Liver (tissue), 8 donors: ENCODE measurements at regions not wholly inside any gene's neighbourhood (a gene's known extent, or its start where the extent isn't known, plus 50 kb on each side); places are given as distances from the start of the nearest gene placed in this dataset.

Experiments used
- DNase-seq: peaks from one replicate; pipeline ENCODE4 v3.0.0-alpha.2; 2017; ENCODE audit warnings: low spot score
- H3K27ac ChIP-seq, 2 donors: one replicate each; pipeline ENCODE4 v1.7.0; 2013; ENCODE audit warnings: inconsistent platforms in 2 of 2, low read length in 2 of 2, control low read depth in 1 of 2, low read depth in 1 of 2, mild to moderate bottlenecking in 1 of 2
- H3K27me3 ChIP-seq, 4 donors: one replicate each; pipeline versions ENCODE4 v1.6.1 to v1.7.0; 2013; ENCODE audit warnings: low read length in 3 of 4, inconsistent platforms in 1 of 4, mild to moderate bottlenecking in 1 of 4, moderate library complexity in 1 of 4; ENCODE audit not compliant: control insufficient read depth in 4 of 4, insufficient read depth in 4 of 4
- H3K36me3 ChIP-seq, 4 donors: one replicate each; pipeline versions ENCODE4 v1.6.1 to v1.7.0; 2013; ENCODE audit warnings: low read length in 3 of 4, mild to moderate bottlenecking in 3 of 4, low read depth in 1 of 4, moderate library complexity in 1 of 4; ENCODE audit not compliant: control insufficient read depth in 4 of 4, insufficient read depth in 3 of 4
- H3K4me1 ChIP-seq, 4 donors: one replicate each; pipeline versions ENCODE4 v1.6.1 to v1.7.0; 2013; ENCODE audit warnings: low read length in 3 of 4, mild to moderate bottlenecking in 3 of 4, moderate library complexity in 1 of 4; ENCODE audit not compliant: control insufficient read depth in 4 of 4, insufficient read depth in 4 of 4
- H3K4me3 ChIP-seq, 3 donors: one replicate each; pipeline versions ENCODE4 v1.6.1 to v1.7.0; 2013; ENCODE audit warnings: low read length in 3 of 3, control low read depth in 1 of 3, low read depth in 1 of 3, mild to moderate bottlenecking in 1 of 3
- H3K9ac ChIP-seq, 2 donors: one replicate each; pipeline ENCODE4 v1.7.0; 2013; ENCODE audit warnings: low read length in 2 of 2, mild to moderate bottlenecking in 2 of 2, moderate library complexity in 2 of 2, control low read depth in 1 of 2, low read depth in 1 of 2
- H3K9me3 ChIP-seq, 4 donors: one replicate each; pipeline versions ENCODE4 v1.6.1 to v1.7.0; 2013; ENCODE audit warnings: low read length in 3 of 4; ENCODE audit not compliant: control insufficient read depth in 4 of 4
- EGR1 ChIP-seq, 2 donors: IDR thresholded peaks; 2 replicates each; pipeline ENCODE4 v1.6.1; 2016 to 2018; ENCODE audit warnings: antibody characterized with exemption in 2 of 2, low read depth in 2 of 2
- FOXA1 ChIP-seq: IDR thresholded peaks from 2 replicates; pipeline ENCODE4 v1.6.1; 2016; ENCODE audit warnings: antibody characterized with exemption
- FOXA2 ChIP-seq: IDR thresholded peaks from 2 replicates; pipeline ENCODE4 v1.6.1; 2016; ENCODE audit warnings: antibody characterized with exemption
- GABPA ChIP-seq, 2 donors: IDR thresholded peaks in 1 of 2; conservative IDR thresholded peaks in 1 of 2; 2 replicates each; pipeline ENCODE4 v1.6.1; 2016; ENCODE audit warnings: antibody characterized with exemption in 2 of 2, mild to moderate bottlenecking in 1 of 2, moderate library complexity in 1 of 2
- HNF4A ChIP-seq, 2 donors: conservative IDR thresholded peaks; 2 replicates each; pipeline ENCODE4 v1.6.1; 2016; ENCODE audit warnings: antibody characterized with exemption in 2 of 2, mild to moderate bottlenecking in 2 of 2
- JUND ChIP-seq, 2 donors: IDR thresholded peaks; 2 replicates each; pipeline ENCODE4 v1.6.1; 2016; ENCODE audit warnings: antibody characterized with exemption in 2 of 2
- MAX ChIP-seq: IDR thresholded peaks from 2 replicates; pipeline ENCODE4 v1.6.1; 2016; ENCODE audit warnings: antibody characterized with exemption
- NR2F2 ChIP-seq: IDR thresholded peaks from 2 replicates; pipeline ENCODE4 v1.6.1; 2016; ENCODE audit warnings: antibody characterized with exemption
- RAD21 ChIP-seq, 2 donors: IDR thresholded peaks; 2 replicates each; pipeline ENCODE4 v1.6.1; 2016; ENCODE audit warnings: antibody characterized with exemption in 2 of 2, mild to moderate bottlenecking in 2 of 2
- REST ChIP-seq: IDR thresholded peaks from 2 replicates; pipeline ENCODE4 v1.6.1; 2016; ENCODE audit warnings: antibody characterized with exemption, mild to moderate bottlenecking
- RXRA ChIP-seq, 2 donors: IDR thresholded peaks; 2 replicates each; pipeline ENCODE4 v1.6.1; 2017 to 2018; ENCODE audit warnings: antibody characterized with exemption in 2 of 2, mild to moderate bottlenecking in 1 of 2
- SP1 ChIP-seq: IDR thresholded peaks from 2 replicates; pipeline ENCODE4 v1.6.1; 2018; ENCODE audit warnings: antibody characterized with exemption, mild to moderate bottlenecking
- TAF1 ChIP-seq: conservative IDR thresholded peaks from 2 replicates; pipeline ENCODE4 v1.6.1; 2016; ENCODE audit warnings: antibody characterized with exemption, mild to moderate bottlenecking
- YY1 ChIP-seq: IDR thresholded peaks from 2 replicates; pipeline ENCODE4 v1.6.1; 2016; ENCODE audit warnings: antibody characterized with exemption, mild to moderate bottlenecking
- WGBS: extraction: QIAGEN DNeasy Blood & Tissue Kit; methylation state at CpG from one replicate; pipeline ENCODE4 v1.1.7; 2013; 5-methylcytosine and 5-hydroxymethylcytosine counted together
- TF ChIP-seq, protein P1 (sequence below): IDR thresholded peaks from 2 replicates; pipeline ENCODE4 v1.6.1; 2016; ENCODE audit warnings: antibody characterized with exemption
- TF ChIP-seq, protein P2 (sequence below): fragments of 150-350 bp; IDR thresholded peaks from 2 replicates; pipeline ENCODE4 v1.5.1; 2017; ENCODE audit warnings: improper control_type of control experiment, low read depth, low read length; ENCODE audit not compliant: missing input control
- TF ChIP-seq, protein P3 (sequence below): IDR thresholded peaks from 2 replicates; pipeline ENCODE4 v1.6.1; 2016; ENCODE audit warnings: antibody characterized with exemption
- donor health status: healthy.
- donor health status: healthy.
- donor health status: healthy.
- donor health status: healthy.
- donor health status: healthy.

GRCh38 chr11:134503100-134503499 lies 91.1 kb upstream of the B3GAT1 start:
- TF ChIP-seq GABPA (IDR thresholded peaks at IDR 0.05 in 1 of 2, conservative IDR thresholded peaks at IDR 0.05 in 1 of 2) (no peak), MAX (no peak), FOXA1 (no peak), NR2F2 (no peak), JUND (IDR thresholded peaks at IDR 0.05) (no peak), SP1 (no peak), TAF1 (no peak), YY1 (no peak), RAD21 (IDR thresholded peaks at IDR 0.05) (no peak)
- TF ChIP-seq, protein P1, sequence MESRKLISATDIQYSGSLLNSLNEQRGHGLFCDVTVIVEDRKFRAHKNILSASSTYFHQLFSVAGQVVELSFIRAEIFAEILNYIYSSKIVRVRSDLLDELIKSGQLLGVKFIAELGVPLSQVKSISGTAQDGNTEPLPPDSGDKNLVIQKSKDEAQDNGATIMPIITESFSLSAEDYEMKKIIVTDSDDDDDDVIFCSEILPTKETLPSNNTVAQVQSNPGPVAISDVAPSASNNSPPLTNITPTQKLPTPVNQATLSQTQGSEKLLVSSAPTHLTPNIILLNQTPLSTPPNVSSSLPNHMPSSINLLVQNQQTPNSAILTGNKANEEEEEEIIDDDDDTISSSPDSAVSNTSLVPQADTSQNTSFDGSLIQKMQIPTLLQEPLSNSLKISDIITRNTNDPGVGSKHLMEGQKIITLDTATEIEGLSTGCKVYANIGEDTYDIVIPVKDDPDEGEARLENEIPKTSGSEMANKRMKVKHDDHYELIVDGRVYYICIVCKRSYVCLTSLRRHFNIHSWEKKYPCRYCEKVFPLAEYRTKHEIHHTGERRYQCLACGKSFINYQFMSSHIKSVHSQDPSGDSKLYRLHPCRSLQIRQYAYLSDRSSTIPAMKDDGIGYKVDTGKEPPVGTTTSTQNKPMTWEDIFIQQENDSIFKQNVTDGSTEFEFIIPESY, result no peak
- TF ChIP-seq, protein P2, sequence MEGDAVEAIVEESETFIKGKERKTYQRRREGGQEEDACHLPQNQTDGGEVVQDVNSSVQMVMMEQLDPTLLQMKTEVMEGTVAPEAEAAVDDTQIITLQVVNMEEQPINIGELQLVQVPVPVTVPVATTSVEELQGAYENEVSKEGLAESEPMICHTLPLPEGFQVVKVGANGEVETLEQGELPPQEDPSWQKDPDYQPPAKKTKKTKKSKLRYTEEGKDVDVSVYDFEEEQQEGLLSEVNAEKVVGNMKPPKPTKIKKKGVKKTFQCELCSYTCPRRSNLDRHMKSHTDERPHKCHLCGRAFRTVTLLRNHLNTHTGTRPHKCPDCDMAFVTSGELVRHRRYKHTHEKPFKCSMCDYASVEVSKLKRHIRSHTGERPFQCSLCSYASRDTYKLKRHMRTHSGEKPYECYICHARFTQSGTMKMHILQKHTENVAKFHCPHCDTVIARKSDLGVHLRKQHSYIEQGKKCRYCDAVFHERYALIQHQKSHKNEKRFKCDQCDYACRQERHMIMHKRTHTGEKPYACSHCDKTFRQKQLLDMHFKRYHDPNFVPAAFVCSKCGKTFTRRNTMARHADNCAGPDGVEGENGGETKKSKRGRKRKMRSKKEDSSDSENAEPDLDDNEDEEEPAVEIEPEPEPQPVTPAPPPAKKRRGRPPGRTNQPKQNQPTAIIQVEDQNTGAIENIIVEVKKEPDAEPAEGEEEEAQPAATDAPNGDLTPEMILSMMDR, result no peak
- no peaks in the 10 kb centered on the region for H3K9me3 ChIP-seq
- H3K27me3 ChIP-seq, result no peaks in the 10 kb centered on the region
- no peak overlapping the region for H3K9ac ChIP-seq
- H3K4me1 ChIP-seq, result peaks cover 0 to 8% (median 5%) of the 10 kb centered on the region in 4 donors
- 79% methylated on average over 21 of the region's 21 CpGs for WGBS
- H3K27ac ChIP-seq, result no peak overlapping the region
- H3K36me3 ChIP-seq, result no peaks in the 10 kb centered on the region
- DNase-seq, result no peak
- no peak overlapping the region for H3K4me3 ChIP-seq

GRCh38 chr11:134502153-134502550 lies 90.1 kb upstream of the B3GAT1 start:
- no peak for TF ChIP-seq MAX
- no peak for TF ChIP-seq FOXA1
- TF ChIP-seq, protein P2, result no peak
- no peak for TF ChIP-seq SP1
- no peak for TF ChIP-seq RXRA (IDR thresholded peaks at IDR 0.05)
- no peak for TF ChIP-seq YY1
- no peak for TF ChIP-seq HNF4A (conservative IDR thresholded peaks at IDR 0.05)
- TF ChIP-seq JUND (IDR thresholded peaks at IDR 0.05), result no peak
- no peak for TF ChIP-seq GABPA (IDR thresholded peaks at IDR 0.05 in 1 of 2, conservative IDR thresholded peaks at IDR 0.05 in 1 of 2)
- TF ChIP-seq REST, result no peak
- TF ChIP-seq, protein P3, sequence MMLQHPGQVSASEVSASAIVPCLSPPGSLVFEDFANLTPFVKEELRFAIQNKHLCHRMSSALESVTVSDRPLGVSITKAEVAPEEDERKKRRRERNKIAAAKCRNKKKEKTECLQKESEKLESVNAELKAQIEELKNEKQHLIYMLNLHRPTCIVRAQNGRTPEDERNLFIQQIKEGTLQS, result no peak
- TF ChIP-seq EGR1 (IDR thresholded peaks at IDR 0.05; ENCODE audit: low read depth in 2 of 2), result no peak
- no peak for TF ChIP-seq RAD21 (IDR thresholded peaks at IDR 0.05)
- TF ChIP-seq FOXA2, result no peak
- TF ChIP-seq, protein P1, result no peak
- no peak for TF ChIP-seq TAF1
- no peak overlapping the region for H3K27ac ChIP-seq

More at GRCh38 chr11:134502153-134502550, 90.1 kb upstream of the B3GAT1 start:
- Histone ChIP-seq H3K27me3 (no peaks in the 10 kb centered on the region), H3K36me3 (no peaks in the 10 kb centered on the region), H3K9me3 (no peaks in the 10 kb centered on the region), H3K4me3 (no peak overlapping the region), H3K4me1 (peaks cover 0 to 15% (median 10%) of the 10 kb centered on the region in 4 donors), H3K9ac (no peak overlapping the region)
- WGBS, result 93% methylated on average over 5 of the region's 5 CpGs
- DNase-seq, result no peak
